HEK293 (cell line): ENCODE measurements at regions not wholly inside any gene's neighbourhood (a gene's known extent, or its start where the extent isn't known, plus 50 kb on each side); places are given as distances from the start of the nearest gene placed in this dataset.

Experiments
- CTCF ChIP-seq: fragments of 450-650 bp; formaldehyde crosslinking; IDR thresholded peaks from 2 replicates; pipeline ENCODE4 v1.5.1; 2016; ENCODE audit warnings: missing biosample characterization, missing genetic modification characterization
- GLI2 ChIP-seq: fragments of 450-650 bp; formaldehyde crosslinking; IDR thresholded peaks from 2 replicates; pipeline ENCODE4; 2017; ENCODE audit warnings: missing biosample characterization, missing genetic modification characterization, low read depth, borderline replicate concordance
- PATZ1 ChIP-seq: fragments of 450-650 bp; formaldehyde crosslinking; IDR thresholded peaks from 2 replicates; pipeline ENCODE4 v1.5.1; 2016; ENCODE audit warnings: missing biosample characterization, missing genetic modification characterization
- ZBTB17 ChIP-seq: fragments of 450-650 bp; formaldehyde crosslinking; IDR thresholded peaks from 2 replicates; pipeline ENCODE4 v1.5.1; 2016; ENCODE audit warnings: missing biosample characterization, missing genetic modification characterization
- ZBTB21 ChIP-seq: fragments of 450-650 bp; formaldehyde crosslinking; IDR thresholded peaks from 2 replicates; pipeline ENCODE4 v1.5.1; 2017; ENCODE audit warnings: missing biosample characterization, missing genetic modification characterization
- ZBTB26 ChIP-seq: fragments of 450-650 bp; formaldehyde crosslinking; optimal IDR thresholded peaks from 2 replicates; pipeline ENCODE3; 2016; ENCODE audit warnings: missing biosample characterization, mild to moderate bottlenecking, missing genetic modification characterization
- ZBTB8A ChIP-seq: fragments of 450-650 bp; formaldehyde crosslinking; IDR thresholded peaks from 2 replicates; pipeline ENCODE4 v1.5.1; 2016; ENCODE audit warnings: missing biosample characterization, missing genetic modification characterization
- ZNF274 ChIP-seq, 2 experiments: fragments of 200-500 bp in 1 of 2; fragments of 450-650 bp in 1 of 2; sonication (Bioruptor generic) in 1 of 2; formaldehyde crosslinking in 1 of 2; IDR thresholded peaks; 2 replicates each; pipeline versions ENCODE4 v1.5.1 to v1.6.1; 2014 to 2016; ENCODE audit warnings: borderline replicate concordance in 1 of 2, inconsistent platforms in 1 of 2, low read length in 1 of 2, missing biosample characterization in 1 of 2, missing genetic modification characterization in 1 of 2
- ZNF530 ChIP-seq: fragments of 450-650 bp; formaldehyde crosslinking; IDR thresholded peaks from 2 replicates; pipeline ENCODE4 v1.5.1; 2016; ENCODE audit warnings: low read depth, missing biosample characterization, missing genetic modification characterization
- ZNF610 ChIP-seq: fragments of 450-650 bp; formaldehyde crosslinking; IDR thresholded peaks from 2 replicates; pipeline ENCODE4 v1.5.1; 2016; ENCODE audit warnings: missing biosample characterization, missing genetic modification characterization, borderline replicate concordance
- ZNF792 ChIP-seq: fragments of 450-650 bp; formaldehyde crosslinking; IDR thresholded peaks from 2 replicates; pipeline ENCODE4 v1.5.1; 2016; ENCODE audit warnings: missing biosample characterization, missing genetic modification characterization

GRCh38 chr14:25484906-25485305, 435.0 kb upstream of the STXBP6 start:
- TF ChIP-seq ZNF530 (tag by site-specific recombination) (no peak), ZNF792 (tag by site-specific recombination) (no peak), ZBTB26 (tag by site-specific recombination) (no peak), ZBTB21 (tag by site-specific recombination) (no peak), GLI2 (tag by site-specific recombination) (no peak), CTCF (tag by site-specific recombination) (no peak), ZBTB17 (no peak), PATZ1 (tag by site-specific recombination) (no peak), ZNF610 (tag by site-specific recombination) (no peak), ZNF274 (IDR thresholded peaks at IDR 0.05; ENCODE audit: low read length) (no peak), ZNF274 (tag by site-specific recombination; IDR thresholded peaks at IDR 0.05; ENCODE audit: borderline replicate concordance) (no peak), ZBTB8A (tag by site-specific recombination) (no peak)
